ENCODE measurements at regions not wholly inside any gene's neighbourhood (a gene's known extent, or its start where the extent isn't known, plus 50 kb on each side); places are given as distances from the start of the nearest gene placed in this dataset.

DNA sequence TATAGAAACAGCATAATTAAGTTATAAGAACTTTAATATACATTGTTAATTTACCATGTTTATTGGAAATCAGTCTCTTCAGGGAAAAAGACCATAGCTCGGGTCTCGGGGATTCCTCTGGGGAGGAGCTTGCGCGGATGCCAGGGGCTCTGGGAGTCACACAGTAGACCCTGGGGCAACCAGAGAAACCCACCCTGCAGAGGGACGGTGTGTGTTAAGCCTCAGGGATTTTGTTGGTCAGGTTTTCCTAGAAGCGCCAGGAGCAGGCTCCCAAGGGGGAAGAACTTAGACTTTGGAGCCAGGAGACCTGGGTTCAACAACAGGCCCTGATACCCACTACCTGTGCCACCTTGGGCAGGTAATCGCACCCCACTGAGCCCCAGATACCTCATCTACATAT, 297.9 kb downstream of the MED10 start:
- CTCF ChIA-PET = no interaction called here
- BruUV-seq (replicated peaks) = no TSS peak
- intact Hi-C loops (cut with micrococcal nuclease) = loop anchor here (1.0 kb wide), 1 partner anchor 18 kb away; no protein-coding TSS in a partner anchor

More for the DNA sequence above, 297.9 kb downstream of the MED10 start:
- Histone ChIP-seq H3K79me2 (ENCODE audit: control insufficient read depth, insufficient read depth, low read length) (no peaks in the 10 kb centered on the region), H3K4me1 (ENCODE audit: control insufficient read depth, extremely low read depth, insufficient read depth, low read length) (no peaks in the 10 kb centered on the region), H3K27ac (ENCODE audit: insufficient read depth, low read depth, low read length) (no peak overlapping the region), H3K4me3 (replicated peaks in 1 of 3; ENCODE audit: insufficient read depth in 1 of 3, low read depth in 1 of 3, low read length in 3 of 3) (no peak overlapping the region), H3K9me3 (replicated peaks; ENCODE audit: control insufficient read depth, insufficient read depth, low read length) (peaks cover 2% of the 10 kb centered on the region), H3K27me3 (ENCODE audit: control insufficient read depth in 2 of 2, insufficient read depth in 2 of 2, low read length in 2 of 2) (no peaks in the 10 kb centered on the region), H3K9me1 (replicated peaks; ENCODE audit: control insufficient read depth, extremely low read depth, insufficient read depth, low read length) (no peaks in the 10 kb centered on the region), H3K36me3 (ENCODE audit: control insufficient read depth in 2 of 2, extremely low read depth in 1 of 2, insufficient read depth in 2 of 2, low read length in 2 of 2) (no peaks in the 10 kb centered on the region), H2AFZ (ENCODE audit: low read depth, low read length) (no peak overlapping the region), H3K9ac (replicated peaks; ENCODE audit: extremely low read depth, insufficient read depth, low read length) (no peak overlapping the region), H4K20me1 (replicated peaks; ENCODE audit: control insufficient read depth, extremely low read depth, insufficient read depth, low read length) (no peaks in the 10 kb centered on the region), H3K4me2 (ENCODE audit: insufficient read depth, low read length) (no peak overlapping the region)
- DNase-seq (ENCODE audit: low read depth, low spot score) (no peak), FAIRE-seq (no peak)
- POLR2A ChIA-PET = no interaction called here
- dilution Hi-C loops (cut with MboI; ENCODE audit: extremely low pct_ligation_motif_present, low sequenced_read_pairs) = no loop called here
- TF ChIP-seq JUN (IDR thresholded peaks at IDR 0.05; ENCODE audit: borderline replicate concordance, insufficient read depth, insufficient read length, low read depth) (no peak), POLR2A (IDR thresholded peaks at IDR 0.05; ENCODE audit: low read depth, low read length) (no peak), MYC (IDR thresholded peaks at IDR 0.05; ENCODE audit: low read depth, low read length) (no peak), EZH2 (IDR thresholded peaks at IDR 0.05; ENCODE audit: borderline replicate concordance, low read depth, low read length, severe bottlenecking) (no peak), POLR2AphosphoS5 (IDR thresholded peaks at IDR 0.05; ENCODE audit: insufficient read depth, low read depth, low read length) (no peak), GATA2 (IDR thresholded peaks at IDR 0.05; ENCODE audit: insufficient read depth, insufficient read length, low read depth, low read length) (no peak), FOS (IDR thresholded peaks at IDR 0.05; ENCODE audit: borderline replicate concordance, insufficient read depth, low read length) (no peak)
- TF ChIP-seq, protein P1, sequence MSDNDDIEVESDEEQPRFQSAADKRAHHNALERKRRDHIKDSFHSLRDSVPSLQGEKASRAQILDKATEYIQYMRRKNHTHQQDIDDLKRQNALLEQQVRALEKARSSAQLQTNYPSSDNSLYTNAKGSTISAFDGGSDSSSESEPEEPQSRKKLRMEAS (IDR thresholded peaks at IDR 0.05; ENCODE audit: insufficient read depth, insufficient read length) = no peak
- TF ChIP-seq, protein P2, sequence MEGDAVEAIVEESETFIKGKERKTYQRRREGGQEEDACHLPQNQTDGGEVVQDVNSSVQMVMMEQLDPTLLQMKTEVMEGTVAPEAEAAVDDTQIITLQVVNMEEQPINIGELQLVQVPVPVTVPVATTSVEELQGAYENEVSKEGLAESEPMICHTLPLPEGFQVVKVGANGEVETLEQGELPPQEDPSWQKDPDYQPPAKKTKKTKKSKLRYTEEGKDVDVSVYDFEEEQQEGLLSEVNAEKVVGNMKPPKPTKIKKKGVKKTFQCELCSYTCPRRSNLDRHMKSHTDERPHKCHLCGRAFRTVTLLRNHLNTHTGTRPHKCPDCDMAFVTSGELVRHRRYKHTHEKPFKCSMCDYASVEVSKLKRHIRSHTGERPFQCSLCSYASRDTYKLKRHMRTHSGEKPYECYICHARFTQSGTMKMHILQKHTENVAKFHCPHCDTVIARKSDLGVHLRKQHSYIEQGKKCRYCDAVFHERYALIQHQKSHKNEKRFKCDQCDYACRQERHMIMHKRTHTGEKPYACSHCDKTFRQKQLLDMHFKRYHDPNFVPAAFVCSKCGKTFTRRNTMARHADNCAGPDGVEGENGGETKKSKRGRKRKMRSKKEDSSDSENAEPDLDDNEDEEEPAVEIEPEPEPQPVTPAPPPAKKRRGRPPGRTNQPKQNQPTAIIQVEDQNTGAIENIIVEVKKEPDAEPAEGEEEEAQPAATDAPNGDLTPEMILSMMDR (IDR thresholded peaks at IDR 0.05; ENCODE audit: extremely low read depth in 1 of 2, insufficient read depth in 1 of 2, low read depth in 1 of 2, low read length in 2 of 2) = no peak
